KOPT-K1 (cell line): ENCODE measurements at regions not wholly inside any gene's neighbourhood (a gene's known extent, or its start where the extent isn't known, plus 50 kb on each side); places are given as distances from the start of the nearest gene placed in this dataset.
"Not testable (repeated sequence)": the region's sequence is repeated elsewhere in the genome, so short reads cannot be mapped to it uniquely, and the experiment has no call there.

Experiments used
- H3K27ac ChIP-seq: fragments of 200-600 bp; sonication (generic); 2 replicates; pipeline ENCODE4 v1.5.1; 2016; ENCODE audit warnings: antibody characterized with exemption, mild to moderate bottlenecking, low read depth, low read length; ENCODE audit not compliant: poor library complexity, severe bottlenecking
- H3K36me3 ChIP-seq: fragments of 200-600 bp; sonication (generic); 2 replicates; pipeline ENCODE4 v1.5.1; 2017; ENCODE audit warnings: antibody characterized with exemption, mild to moderate bottlenecking, low read length, moderate library complexity; ENCODE audit not compliant: insufficient read depth
- H3K9me3 ChIP-seq: fragments of 200-600 bp; sonication (generic); 2 replicates; pipeline ENCODE4 v1.5.1; 2017; ENCODE audit warnings: antibody characterized with exemption, low read length, mild to moderate bottlenecking; ENCODE audit not compliant: insufficient read depth, poor library complexity, severe bottlenecking

- not testable (repeated sequence) for H3K9me3 ChIP-seq, H3K27ac ChIP-seq, H3K36me3 ChIP-seq
These were observed 215.6 kb upstream of the USP24 start for GRCh38 chr1:55430720-55431119.

DNA sequence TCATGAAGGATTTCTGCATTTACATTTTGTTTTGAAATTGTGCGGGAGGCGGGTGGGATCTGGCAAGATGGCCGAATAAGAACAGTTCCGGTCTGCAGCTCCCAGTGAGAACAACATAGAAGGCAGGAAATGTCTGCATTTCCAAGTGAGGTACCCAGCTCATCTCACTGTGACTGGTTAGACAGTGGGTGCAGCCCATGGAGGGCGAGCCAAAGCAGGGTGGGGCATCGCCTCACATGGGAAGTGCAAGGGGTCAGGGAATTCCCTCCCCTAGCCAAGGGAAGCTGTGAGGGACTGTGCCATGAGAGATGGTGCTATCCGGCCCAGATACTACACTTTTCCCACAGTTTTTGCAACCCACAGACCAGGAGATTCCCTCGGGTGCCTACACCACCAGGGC, 215.0 kb upstream of the USP24 start:
- not testable (repeated sequence) for H3K36me3 ChIP-seq, H3K27ac ChIP-seq, H3K9me3 ChIP-seq

GRCh38 chr1:55428944-55429931, 214.1 kb upstream of the USP24 start:
- no peak overlapping the region for H3K27ac ChIP-seq
- no peaks in the 10 kb centered on the region for H3K9me3 ChIP-seq
- no peaks in the 10 kb centered on the region for H3K36me3 ChIP-seq

GRCh38 chr1:55428231-55428630, 213.1 kb upstream of the USP24 start:
- H3K27ac ChIP-seq, result no peak overlapping the region

GRCh38 chr1:55427606-55428005, 212.4 kb upstream of the USP24 start:
- H3K36me3 ChIP-seq, result no peaks in the 10 kb centered on the region
- H3K9me3 ChIP-seq, result no peaks in the 10 kb centered on the region
- no peak overlapping the region for H3K27ac ChIP-seq

More at GRCh38 chr1:55428231-55428630, 213.1 kb upstream of the USP24 start:
- Histone ChIP-seq H3K36me3 (no peaks in the 10 kb centered on the region), H3K9me3 (no peaks in the 10 kb centered on the region)

DNA sequence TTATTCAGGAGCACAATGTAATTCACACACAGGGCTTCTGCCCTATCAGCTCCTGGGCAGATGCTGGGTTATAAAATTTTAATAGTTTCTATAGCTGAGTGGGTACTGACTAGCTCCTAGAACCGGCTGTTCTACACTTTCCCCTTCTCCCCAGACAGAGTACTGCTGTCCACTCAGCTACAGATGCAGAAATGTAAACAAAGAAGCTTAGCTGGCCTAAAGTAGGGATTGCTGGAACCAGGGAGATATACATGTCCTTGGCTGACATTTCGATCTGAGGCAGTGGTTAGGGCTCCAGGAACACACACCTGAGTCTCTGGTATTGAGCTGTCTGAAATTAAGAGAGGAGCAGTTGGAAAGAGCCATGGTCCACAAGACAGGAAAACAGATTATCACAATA, 211.5 kb upstream of the USP24 start:
- no peaks in the 10 kb centered on the region for H3K36me3 ChIP-seq
- H3K9me3 ChIP-seq, result no peaks in the 10 kb centered on the region
- H3K27ac ChIP-seq, result no peak overlapping the region

DNA sequence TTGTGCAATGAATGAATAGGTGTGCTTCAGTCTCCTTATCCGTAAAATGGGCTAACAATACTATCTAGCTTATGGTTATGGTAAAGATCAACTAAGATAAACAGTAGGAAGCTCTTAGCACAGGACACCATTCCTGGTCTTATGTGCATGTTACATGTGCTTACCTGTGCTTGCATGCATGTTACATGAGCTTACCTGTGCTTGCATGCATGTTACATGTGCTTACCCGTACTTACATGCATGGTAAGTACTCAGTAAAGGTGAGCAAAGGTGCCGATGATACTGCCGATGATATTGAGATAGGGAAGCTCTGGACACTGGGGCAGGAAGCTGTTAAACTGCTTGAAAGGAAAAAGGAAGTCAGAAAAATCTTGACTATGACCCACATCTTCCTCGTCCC, 211.0 kb upstream of the USP24 start:
- H3K36me3 ChIP-seq, result no peaks in the 10 kb centered on the region
- H3K27ac ChIP-seq, result no peak overlapping the region
- H3K9me3 ChIP-seq, result no peaks in the 10 kb centered on the region

- Histone ChIP-seq H3K27ac (no peak overlapping the region), H3K9me3 (no peaks in the 10 kb centered on the region), H3K36me3 (no peaks in the 10 kb centered on the region)
These were observed 210.3 kb upstream of the USP24 start for GRCh38 chr1:55425310-55425930.

- Histone ChIP-seq H3K27ac (no peak overlapping the region), H3K9me3 (no peaks in the 10 kb centered on the region), H3K36me3 (no peaks in the 10 kb centered on the region)
These were observed 208.2 kb upstream of the USP24 start for GRCh38 chr1:55423376-55423775.

- Histone ChIP-seq H3K36me3 (no peaks in the 10 kb centered on the region), H3K9me3 (no peaks in the 10 kb centered on the region), H3K27ac (no peak overlapping the region)
These were observed 206.0 kb upstream of the USP24 start for GRCh38 chr1:55420929-55421716.

- no peaks in the 10 kb centered on the region for H3K36me3 ChIP-seq
- H3K9me3 ChIP-seq, result no peaks in the 10 kb centered on the region
- no peak overlapping the region for H3K27ac ChIP-seq
These were observed 204.9 kb upstream of the USP24 start for GRCh38 chr1:55420026-55420425.

GRCh38 chr1:55418208-55419000, 203.2 kb upstream of the USP24 start:
- Histone ChIP-seq H3K36me3 (no peaks in the 10 kb centered on the region), H3K9me3 (no peaks in the 10 kb centered on the region), H3K27ac (no peak overlapping the region)

DNA sequence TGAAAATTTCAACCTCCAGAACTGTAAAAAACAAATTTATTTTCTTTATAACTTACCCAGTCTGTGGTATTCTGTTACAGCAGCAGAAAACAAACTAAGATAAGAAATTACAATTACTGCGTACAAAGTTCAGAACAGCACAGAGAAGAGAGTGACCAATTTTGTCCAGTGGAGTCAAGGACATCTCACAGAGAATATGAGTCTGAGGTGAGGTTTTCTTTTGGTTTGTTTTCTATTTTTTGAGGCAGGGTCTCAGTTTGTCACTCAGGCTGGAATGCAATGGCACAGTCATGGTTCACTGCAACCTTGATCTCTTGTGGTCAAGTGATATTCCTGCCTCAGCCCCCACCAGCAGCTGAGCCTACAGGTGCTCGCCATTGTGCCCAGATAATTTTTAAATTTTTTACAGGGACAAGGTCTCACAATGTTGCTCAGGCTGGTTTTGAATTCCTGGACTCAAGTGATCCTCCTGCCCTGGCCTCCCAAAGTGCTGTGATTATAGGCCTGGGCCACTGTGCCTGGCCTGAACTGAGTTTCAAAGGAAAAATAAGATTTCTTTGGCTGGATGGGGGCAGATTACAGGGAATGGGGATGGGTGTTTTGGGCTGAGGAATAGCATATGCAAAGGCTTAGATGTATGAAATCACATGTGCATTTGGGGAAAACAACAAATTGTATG, 201.1 kb upstream of the USP24 start:
- Histone ChIP-seq H3K9me3 (no peaks in the 10 kb centered on the region), H3K36me3 (no peaks in the 10 kb centered on the region), H3K27ac (no peak overlapping the region)

DNA sequence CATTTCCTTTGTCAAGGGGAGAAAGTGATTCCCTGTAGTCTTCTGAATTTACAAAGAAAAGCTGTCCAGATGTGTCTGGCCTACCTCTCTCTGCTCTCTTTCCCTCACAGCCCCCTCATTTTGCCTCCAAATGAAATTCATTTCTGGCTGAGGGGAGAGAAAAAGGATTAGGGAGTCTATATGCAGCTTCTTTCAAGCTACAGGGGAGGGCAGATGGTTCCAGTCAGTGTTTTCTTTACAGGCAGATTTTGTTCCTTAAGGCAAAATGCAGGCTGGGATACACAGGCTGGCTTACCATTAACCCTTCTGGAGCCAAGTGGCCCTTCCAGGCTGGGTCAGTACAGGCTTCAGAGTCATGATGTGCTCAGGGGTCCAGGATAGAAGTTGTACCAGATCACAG, 198.1 kb upstream of the USP24 start:
- H3K36me3 ChIP-seq, result no peaks in the 10 kb centered on the region
- no peaks in the 10 kb centered on the region for H3K9me3 ChIP-seq
- H3K27ac ChIP-seq, result no peak overlapping the region
